OCI-LY3 (cell line): ENCODE measurements at regions not wholly inside any gene's neighbourhood (a gene's known extent, or its start where the extent isn't known, plus 50 kb on each side); places are given as distances from the start of the nearest gene placed in this dataset.
"Not testable (repeated sequence)": the region's sequence is repeated elsewhere in the genome, so short reads cannot be mapped to it uniquely, and the experiment has no call there.

ENCODE experiments used
- H2AFZ ChIP-seq: fragments of 200-600, 300-600 bp; shearing (Covaris generic); 2 replicates; pipeline ENCODE4 v1.6.0; 2014; ENCODE audit warnings: antibody characterized with exemption, low read depth, low read length
- H3K27ac ChIP-seq: fragments of 200-600, 300-600 bp; sonication (generic); 2 replicates; pipeline ENCODE4 v1.5.1; 2014; ENCODE audit warnings: mild to moderate bottlenecking, low read length, moderate library complexity, mixed read lengths
- H3K27me3 ChIP-seq: fragments of 200-600, 300-600 bp; sonication (generic); 2 replicates; pipeline ENCODE4 v1.6.1; 2014; ENCODE audit warnings: low read depth, low read length, mixed read lengths
- H3K36me3 ChIP-seq: fragments of 200-600, 300-600 bp; sonication (generic); replicated peaks from 2 replicates; pipeline ENCODE3; 2014; ENCODE audit warnings: low read depth, low read length, mixed read lengths
- H3K4me1 ChIP-seq: fragments of 300-600, 200-600 bp; sonication (generic); 2 replicates; pipeline ENCODE4 v1.6.1; 2014; ENCODE audit warnings: low read length, mixed read lengths
- H3K4me2 ChIP-seq: fragments of 200-600, 300-600 bp; sonication (generic); 2 replicates; pipeline ENCODE4 v1.6.1; 2014; ENCODE audit warnings: low read length, mixed read lengths
- H3K4me3 ChIP-seq: fragments of 300-600, 200-600 bp; sonication (generic); 2 replicates; pipeline ENCODE4 v1.5.1; 2014; ENCODE audit warnings: antibody characterized with exemption, mild to moderate bottlenecking, low read length, moderate library complexity
- H3K79me2 ChIP-seq: fragments of 300-600, 200-600 bp; shearing (Covaris generic); 2 replicates; pipeline ENCODE4 v1.6.1; 2014; ENCODE audit warnings: mild to moderate bottlenecking, low read length, mixed read lengths
- H3K9ac ChIP-seq: fragments of 300-600, 200-600 bp; shearing (Covaris generic); 2 replicates; pipeline ENCODE4 v1.6.0; 2014; ENCODE audit warnings: mild to moderate bottlenecking, low read length, moderate library complexity
- H3K9me3 ChIP-seq: fragments of 200-600, 300-600 bp; shearing (Covaris generic); 2 replicates; pipeline ENCODE4 v1.6.1; 2014; ENCODE audit warnings: low read length, mixed read lengths; ENCODE audit not compliant: insufficient read depth
- H4K20me1 ChIP-seq: fragments of 200-600, 300-600 bp; sonication (generic); 2 replicates; pipeline ENCODE4 v1.6.1; 2016; ENCODE audit warnings: low read length, mixed read lengths; ENCODE audit not compliant: insufficient read depth
- EZH2phosphoT487 ChIP-seq: fragments of 200-600 bp; shearing (Covaris generic); IDR thresholded peaks from 2 replicates; pipeline ENCODE4 v1.6.1; 2018; ENCODE audit warnings: antibody characterized with exemption, mixed run types, low read depth
- TF ChIP-seq, protein P1 (sequence below): fragments of 200-600, 300-600 bp; sonication (generic); IDR thresholded peaks from 2 replicates; pipeline ENCODE4 v1.5.1; 2014; ENCODE audit warnings: antibody characterized with exemption, low read length, low read depth

DNA sequence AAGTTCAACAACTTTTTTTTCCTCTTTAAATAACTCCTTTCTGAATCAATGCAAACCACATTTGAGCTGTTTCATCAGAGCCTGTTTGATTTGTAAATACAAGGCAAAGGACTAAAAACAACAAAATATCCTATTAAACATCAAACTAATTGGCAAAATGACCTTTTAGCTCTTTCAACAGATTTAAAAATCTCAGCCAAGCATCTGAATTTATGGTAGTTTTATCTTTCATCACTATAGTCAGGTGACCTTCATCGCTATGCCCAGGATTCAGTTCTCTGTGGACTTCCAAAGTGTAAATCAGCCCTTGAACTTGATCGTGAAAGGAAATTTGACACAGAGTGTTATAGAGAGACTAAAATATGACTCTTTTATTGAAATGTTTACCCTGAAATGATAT lies 1554.5 kb upstream of the FLRT2 start:
- H3K9ac ChIP-seq = no peak overlapping the region
- no peaks in the 10 kb centered on the region for H3K9me3 ChIP-seq
- no peaks in the 10 kb centered on the region for H4K20me1 ChIP-seq
- H3K27ac ChIP-seq = no peak overlapping the region
- TF ChIP-seq EZH2phosphoT487 = no peak
- TF ChIP-seq, protein P1, sequence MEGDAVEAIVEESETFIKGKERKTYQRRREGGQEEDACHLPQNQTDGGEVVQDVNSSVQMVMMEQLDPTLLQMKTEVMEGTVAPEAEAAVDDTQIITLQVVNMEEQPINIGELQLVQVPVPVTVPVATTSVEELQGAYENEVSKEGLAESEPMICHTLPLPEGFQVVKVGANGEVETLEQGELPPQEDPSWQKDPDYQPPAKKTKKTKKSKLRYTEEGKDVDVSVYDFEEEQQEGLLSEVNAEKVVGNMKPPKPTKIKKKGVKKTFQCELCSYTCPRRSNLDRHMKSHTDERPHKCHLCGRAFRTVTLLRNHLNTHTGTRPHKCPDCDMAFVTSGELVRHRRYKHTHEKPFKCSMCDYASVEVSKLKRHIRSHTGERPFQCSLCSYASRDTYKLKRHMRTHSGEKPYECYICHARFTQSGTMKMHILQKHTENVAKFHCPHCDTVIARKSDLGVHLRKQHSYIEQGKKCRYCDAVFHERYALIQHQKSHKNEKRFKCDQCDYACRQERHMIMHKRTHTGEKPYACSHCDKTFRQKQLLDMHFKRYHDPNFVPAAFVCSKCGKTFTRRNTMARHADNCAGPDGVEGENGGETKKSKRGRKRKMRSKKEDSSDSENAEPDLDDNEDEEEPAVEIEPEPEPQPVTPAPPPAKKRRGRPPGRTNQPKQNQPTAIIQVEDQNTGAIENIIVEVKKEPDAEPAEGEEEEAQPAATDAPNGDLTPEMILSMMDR = no peak
- H2AFZ ChIP-seq = no peak overlapping the region
- no peaks in the 10 kb centered on the region for H3K36me3 ChIP-seq
- no peak overlapping the region for H3K4me3 ChIP-seq
- no peaks in the 10 kb centered on the region for H3K79me2 ChIP-seq
- no peak overlapping the region for H3K4me2 ChIP-seq
- H3K27me3 ChIP-seq = no peaks in the 10 kb centered on the region
- no peaks in the 10 kb centered on the region for H3K4me1 ChIP-seq

DNA sequence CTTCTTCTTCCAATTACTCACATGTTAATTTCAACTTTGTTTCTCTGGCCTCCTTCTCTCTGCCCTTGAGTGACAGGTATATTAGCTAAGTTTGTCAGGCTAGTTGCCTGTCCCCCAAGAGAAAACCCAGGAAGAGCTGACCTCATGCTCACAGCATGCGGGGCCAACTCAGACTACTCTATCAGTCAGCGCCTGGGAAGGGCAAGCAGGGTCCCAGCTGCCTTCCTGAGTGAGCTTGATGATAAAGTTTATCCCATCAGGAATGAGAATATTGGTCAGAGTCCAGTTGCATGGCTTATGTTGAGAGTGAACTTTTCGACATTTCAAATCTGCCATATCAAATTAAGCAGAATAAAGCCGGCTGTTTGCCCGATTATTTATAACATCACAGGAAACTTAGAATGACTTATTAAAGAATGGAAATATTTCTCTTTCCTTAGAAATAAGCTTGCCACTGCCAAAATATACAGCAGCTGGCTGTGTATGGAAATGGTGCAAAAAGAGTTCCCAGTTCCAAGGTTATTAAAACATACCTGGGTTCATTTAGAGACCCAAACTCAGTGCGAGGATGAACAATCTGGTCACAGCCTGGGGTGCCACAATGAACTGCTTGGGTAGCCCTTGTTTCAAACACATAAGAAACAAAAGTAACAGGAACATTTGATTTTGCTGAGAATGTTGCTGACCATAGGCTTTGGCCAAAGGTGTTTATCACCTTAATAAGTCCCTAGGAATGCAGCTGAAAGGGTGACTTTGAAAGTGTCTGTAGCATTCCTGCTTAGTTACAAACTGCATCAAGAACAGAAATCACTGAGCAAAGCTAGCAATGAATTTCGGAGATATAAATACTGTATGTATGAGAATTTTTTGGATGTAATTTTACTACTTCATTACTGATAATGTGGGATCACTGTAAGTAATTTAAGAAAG lies 1553.8 kb upstream of the FLRT2 start:
- Histone ChIP-seq H3K36me3 (no peaks in the 10 kb centered on the region), H3K9ac (no peak overlapping the region), H3K4me3 (no peak overlapping the region), H3K27me3 (no peaks in the 10 kb centered on the region), H3K4me2 (no peak overlapping the region), H4K20me1 (no peaks in the 10 kb centered on the region), H2AFZ (no peak overlapping the region), H3K27ac (no peak overlapping the region), H3K9me3 (no peaks in the 10 kb centered on the region), H3K79me2 (no peaks in the 10 kb centered on the region), H3K4me1 (no peaks in the 10 kb centered on the region)
- TF ChIP-seq EZH2phosphoT487 = no peak
- TF ChIP-seq, protein P1 = no peak

DNA sequence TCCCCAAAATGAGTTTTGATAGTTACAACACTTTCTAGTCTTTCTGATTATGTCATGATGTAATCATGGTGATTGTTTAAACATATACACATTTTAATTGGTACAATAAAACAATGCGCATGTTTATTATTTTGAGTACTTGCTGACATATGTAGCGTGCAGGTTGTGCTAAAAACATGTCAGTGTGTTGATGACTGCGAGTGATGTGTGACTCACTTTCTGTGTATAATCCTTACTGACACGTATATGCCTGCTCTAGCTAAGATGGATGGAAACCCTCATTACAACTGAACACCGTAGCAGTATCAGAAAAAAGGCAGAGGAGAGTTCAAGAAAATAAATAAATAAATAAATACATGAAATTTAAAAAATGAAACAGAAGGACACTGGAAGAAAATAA lies 1552.4 kb upstream of the FLRT2 start:
- no peaks in the 10 kb centered on the region for H3K79me2 ChIP-seq
- no peak overlapping the region for H3K27ac ChIP-seq
- no peaks in the 10 kb centered on the region for H3K27me3 ChIP-seq
- no peaks in the 10 kb centered on the region for H3K9me3 ChIP-seq
- no peaks in the 10 kb centered on the region for H3K4me1 ChIP-seq
- no peak overlapping the region for H3K4me3 ChIP-seq
- H3K4me2 ChIP-seq = no peak overlapping the region
- no peaks in the 10 kb centered on the region for H4K20me1 ChIP-seq
- TF ChIP-seq EZH2phosphoT487 = no peak
- TF ChIP-seq, protein P1 = no peak
- no peak overlapping the region for H3K9ac ChIP-seq
- H3K36me3 ChIP-seq = no peaks in the 10 kb centered on the region
- no peak overlapping the region for H2AFZ ChIP-seq

DNA sequence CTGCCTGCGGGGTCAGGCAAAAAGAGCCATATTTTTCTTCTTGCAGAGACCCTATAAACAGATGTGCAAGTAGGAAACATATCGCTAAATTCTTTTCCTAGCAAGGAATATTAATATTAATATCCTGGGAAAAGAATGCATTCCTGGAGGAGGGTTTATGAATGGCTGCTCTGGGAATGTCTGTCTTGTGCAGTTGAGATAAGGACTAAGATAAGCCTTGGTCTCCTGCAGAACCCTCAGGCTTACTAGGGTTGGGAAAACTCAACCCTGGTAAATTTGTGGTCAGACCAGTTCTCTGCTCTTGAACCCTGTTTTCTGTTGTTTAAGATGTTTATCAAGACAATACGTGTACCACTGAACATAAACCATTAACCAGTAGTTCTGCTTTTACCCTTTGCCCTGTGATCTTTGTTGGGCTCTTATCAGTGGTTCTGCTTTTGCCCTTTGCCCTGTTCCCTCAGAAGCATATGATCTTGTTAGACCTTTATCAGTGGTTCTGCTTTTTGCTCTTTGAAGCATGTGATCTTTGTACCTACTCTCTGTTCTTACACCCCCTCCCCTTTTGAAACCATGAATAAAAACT lies 1548.2 kb upstream of the FLRT2 start:
- not testable (repeated sequence) for H3K27me3 ChIP-seq, H3K27ac ChIP-seq, H3K4me1 ChIP-seq, H3K79me2 ChIP-seq, H3K4me2 ChIP-seq, H3K36me3 ChIP-seq, H3K9ac ChIP-seq, H2AFZ ChIP-seq, H3K9me3 ChIP-seq, H3K4me3 ChIP-seq, H4K20me1 ChIP-seq
